HL-60/S4 treated with retinoic acid at 250 ng/mL for 4 days and 3 days (cell line): ENCODE measurements at regions not wholly inside any gene's neighbourhood (a gene's known extent, or its start where the extent isn't known, plus 50 kb on each side); places are given as distances from the start of the nearest gene placed in this dataset.
"Not testable (repeated sequence)": the region's sequence is repeated elsewhere in the genome, so short reads cannot be mapped to it uniquely, and the experiment has no call there.

Experiments
- in situ Hi-C: fragments of 300-500 bp; cut with MboI; formaldehyde crosslinking; loops from 2 replicates; pipeline ENCODE4 v1.7.0; 2022; ENCODE audit warnings: low sequenced_read_pairs

DNA sequence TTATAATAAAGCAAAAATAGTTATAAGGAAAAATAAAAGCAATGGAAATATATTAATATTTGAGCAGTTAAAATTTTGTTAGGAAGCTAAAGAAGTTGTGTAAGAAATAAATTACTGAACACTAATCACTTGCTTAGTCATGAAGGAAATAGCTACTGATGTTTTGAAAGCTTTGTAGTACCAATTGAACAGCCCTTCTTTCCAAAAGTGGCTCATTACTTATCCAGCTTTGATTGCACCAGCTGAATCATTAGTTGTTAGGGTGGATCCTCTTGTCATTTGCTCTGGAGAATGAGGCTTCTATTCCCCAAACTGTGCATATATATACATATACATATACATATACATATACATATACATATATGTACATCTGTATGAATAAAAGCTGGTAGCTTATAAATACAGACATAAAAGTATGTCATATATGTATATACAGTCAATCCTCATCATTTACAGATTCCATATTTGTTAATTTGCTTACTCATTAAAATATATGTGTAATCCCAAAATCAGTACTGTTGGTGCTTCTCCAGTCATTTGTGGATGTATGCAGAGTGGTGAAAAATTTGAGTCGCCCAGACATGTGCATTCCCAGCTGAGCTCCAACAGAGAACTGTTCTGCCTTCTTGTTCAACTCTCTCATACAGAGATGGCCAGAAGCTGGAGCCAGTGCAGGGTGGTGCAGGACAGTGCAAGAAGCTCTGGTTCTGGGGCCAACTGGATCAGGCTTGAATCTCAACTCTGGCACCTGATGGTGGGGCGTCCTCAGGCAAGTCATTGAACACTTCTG, 214.1 kb downstream of the RPAP3 start:
- in situ Hi-C loops: no loop called here

- in situ Hi-C loops: no loop called here
Measured at GRCh38 chr12:47488888-47489287, 216.9 kb downstream of the RPAP3 start.

DNA sequence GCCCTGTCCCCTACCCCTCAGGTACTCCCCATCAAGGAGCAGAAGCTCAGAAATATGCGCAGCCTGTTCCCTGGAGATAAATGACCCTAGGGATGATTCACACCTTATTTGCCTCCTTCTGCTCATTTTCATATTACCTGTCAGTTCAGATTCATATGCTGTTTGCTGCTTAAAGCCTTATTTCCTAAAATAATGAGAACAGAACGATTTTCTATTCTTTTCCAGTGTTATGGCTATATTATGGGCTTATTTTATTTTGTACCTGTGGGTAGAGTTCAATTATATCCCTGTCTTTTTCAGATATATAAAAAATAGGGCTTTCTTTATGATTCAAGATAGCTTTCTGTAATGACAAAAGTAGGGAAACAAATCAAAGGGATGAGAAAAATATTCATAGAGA, 224.8 kb downstream of the RPAP3 start:
- in situ Hi-C loops: no loop called here

- in situ Hi-C loops: no loop called here
Measured at GRCh38 chr12:47478426-47478825, 227.4 kb downstream of the RPAP3 start.

GRCh38 chr12:47473091-47473490, 232.7 kb downstream of the RPAP3 start:
- in situ Hi-C loops: no loop called here

GRCh38 chr12:47470349-47470748, 235.5 kb downstream of the RPAP3 start:
- in situ Hi-C loops: not testable (repeated sequence)

GRCh38 chr12:47463918-47464317, 241.9 kb downstream of the RPAP3 start:
- in situ Hi-C loops: not testable (repeated sequence)

GRCh38 chr12:47458279-47458678, 247.6 kb downstream of the RPAP3 start:
- in situ Hi-C loops: no loop called here

DNA sequence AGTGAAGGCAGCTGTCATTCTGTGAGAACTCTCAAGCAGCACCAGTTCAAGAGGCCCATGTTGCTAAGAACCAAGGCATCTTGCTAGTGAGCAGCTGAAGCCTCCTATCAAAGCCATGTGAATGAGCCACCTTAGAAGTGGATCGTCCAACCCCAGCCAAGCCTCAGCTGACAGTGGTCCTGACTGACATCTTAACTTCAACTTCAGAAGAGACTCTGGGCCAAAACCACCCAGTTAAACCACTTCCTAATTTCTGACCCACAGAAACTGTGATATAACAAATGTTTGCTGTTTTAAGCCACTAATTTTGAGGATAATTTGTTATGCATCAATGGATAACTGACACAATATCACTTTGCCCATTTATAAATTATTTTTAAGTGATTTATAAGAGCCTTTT, 256.0 kb downstream of the RPAP3 start:
- in situ Hi-C loops: no loop called here

DNA sequence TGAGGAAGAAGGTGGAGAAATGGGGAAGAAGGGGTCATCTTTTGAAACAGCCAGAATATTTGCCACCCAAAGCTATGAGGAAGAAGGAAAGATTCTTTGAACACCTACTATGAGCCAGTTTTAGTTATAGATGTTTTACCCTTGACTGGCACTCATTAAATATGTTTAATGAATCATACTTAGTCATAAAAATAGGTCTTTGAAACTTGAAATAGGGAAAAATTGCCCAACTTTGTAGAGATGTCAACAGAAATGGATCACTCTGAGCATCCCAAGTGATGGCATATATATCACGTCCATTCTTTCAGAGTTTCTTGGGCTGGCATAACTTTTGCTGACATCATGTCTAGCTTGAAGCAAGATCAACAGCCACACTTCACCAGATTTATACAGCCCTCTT, 263.5 kb downstream of the RPAP3 start:
- in situ Hi-C loops: no loop called here

GRCh38 chr12:47441490-47441889, 264.3 kb downstream of the RPAP3 start:
- in situ Hi-C loops: no loop called here

DNA sequence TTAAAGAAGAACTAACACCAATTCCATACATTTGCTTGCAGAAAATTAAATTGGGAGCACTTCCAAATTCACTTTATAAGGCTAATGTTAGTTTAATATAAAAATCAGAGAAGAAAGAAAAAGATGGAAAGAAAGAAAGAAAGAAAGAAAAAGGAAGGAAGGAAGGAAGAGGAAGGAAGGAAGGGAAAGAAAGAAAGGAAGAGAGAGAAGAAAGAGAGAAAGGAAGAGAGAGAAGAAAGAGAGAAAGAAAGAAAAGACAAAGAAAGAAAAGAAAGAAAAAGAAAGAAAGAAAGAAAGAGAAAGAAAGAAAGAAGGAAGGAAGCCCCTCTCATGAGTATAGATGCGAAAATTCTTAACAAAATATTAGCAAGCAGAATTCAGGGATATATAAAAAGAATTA, 267.7 kb downstream of the RPAP3 start:
- in situ Hi-C loops: no loop called here

DNA sequence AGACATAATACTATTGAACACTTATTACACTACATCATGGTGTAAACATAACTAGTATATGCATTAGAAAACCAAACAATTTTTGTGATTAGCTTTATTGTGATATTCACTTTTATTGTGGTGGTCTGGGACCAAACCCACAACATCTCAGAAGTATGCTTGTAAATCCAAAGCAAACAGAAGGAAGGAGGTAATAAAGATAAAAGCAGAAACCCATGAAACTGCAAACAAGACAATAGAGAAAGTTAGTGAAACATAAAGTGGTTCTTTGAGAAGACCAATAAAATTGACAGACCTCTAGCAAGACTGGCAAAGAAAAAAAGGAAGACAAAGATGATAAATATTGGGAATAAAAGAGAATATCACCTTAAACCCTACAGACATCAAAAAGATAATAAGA, 268.3 kb downstream of the RPAP3 start:
- in situ Hi-C loops: no loop called here

DNA sequence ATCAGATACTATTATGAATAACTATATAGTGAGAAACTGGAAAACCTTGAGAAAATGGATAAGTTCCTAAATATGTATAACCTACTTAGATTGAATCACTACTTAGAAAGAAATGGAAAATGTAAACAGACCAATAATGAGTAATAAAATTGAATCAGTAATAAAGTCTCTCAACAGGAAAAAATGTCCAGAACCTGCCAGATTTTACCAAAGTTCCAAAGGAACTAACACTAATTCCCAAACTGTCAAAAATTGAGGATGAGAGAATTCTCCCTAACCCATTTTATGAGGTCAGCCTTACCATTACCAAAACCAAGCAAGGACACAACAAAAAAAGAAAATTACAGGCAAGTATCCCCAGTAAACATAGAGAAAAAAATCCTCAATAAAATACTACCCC, 272.0 kb downstream of the RPAP3 start:
- in situ Hi-C loops: no loop called here

DNA sequence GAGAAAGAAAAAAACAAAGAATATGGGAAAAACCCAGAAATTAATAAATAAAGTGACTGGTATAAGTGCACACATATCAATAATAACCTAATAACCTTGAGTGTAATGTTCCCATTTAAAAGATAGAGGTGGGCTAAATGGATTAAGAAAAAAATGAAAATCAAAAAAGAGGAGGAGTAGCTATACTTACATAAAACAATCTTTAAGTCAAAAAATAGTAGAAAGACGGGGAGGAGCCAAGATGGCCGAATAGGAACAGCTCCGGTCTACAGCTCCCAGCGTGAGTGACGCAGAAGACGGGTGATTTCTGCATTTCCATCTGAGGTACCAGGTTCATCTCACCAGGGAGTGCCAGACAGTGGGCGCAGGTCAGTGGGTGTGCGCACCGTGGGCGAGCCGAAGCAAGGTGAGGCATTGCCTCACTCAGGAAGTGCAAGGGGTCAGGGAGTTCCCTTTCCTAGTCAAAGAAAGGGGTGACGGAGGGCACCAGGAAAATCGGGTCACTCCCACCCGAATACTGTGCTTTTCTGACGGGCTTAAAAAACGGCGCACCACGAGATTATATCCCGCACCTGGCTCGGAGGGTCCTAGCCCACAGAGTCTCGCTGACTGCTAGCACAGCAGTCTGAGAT, 279.0 kb downstream of the RPAP3 start:
- in situ Hi-C loops: not testable (repeated sequence)

GRCh38 chr12:47422611-47423010, 283.2 kb downstream of the RPAP3 start:
- in situ Hi-C loops: no loop called here

DNA sequence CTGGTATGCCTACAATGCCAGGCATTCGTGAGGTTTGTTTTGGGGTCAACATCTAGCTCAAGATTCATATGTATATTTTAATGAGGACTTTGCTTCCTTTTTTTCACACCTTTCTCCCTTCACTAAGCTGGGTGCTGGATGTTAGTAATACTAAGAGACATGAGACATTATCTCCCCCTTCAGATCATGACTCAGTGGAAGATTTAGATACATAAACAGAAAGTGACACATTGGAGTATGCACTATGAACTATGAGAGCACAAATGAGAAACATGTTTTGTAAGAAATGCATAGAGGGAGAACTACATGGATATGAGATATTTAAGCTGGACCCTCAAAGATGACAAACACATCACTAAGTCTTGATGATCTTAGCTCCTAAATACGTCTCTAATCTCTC, 286.3 kb downstream of the RPAP3 start:
- in situ Hi-C loops: no loop called here

DNA sequence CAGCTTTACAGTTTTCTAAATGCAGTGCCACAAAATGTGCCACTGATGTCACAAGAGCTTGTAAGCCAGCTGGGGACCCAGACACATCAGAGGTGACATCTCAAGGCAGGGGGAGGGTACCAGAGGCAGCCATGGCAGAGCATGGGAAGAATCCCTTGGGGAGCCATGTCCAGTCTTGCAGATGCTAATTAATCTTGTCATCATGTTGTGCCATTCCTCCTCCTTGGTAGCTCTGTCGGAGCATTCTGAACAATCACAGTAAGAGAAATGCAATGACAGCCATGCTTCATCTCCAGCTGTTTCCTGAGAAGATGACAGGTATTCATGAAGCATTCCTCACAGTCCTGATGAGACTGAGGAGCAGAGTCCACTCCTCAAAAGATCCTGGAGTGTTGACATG, 287.9 kb downstream of the RPAP3 start:
- in situ Hi-C loops: no loop called here

DNA sequence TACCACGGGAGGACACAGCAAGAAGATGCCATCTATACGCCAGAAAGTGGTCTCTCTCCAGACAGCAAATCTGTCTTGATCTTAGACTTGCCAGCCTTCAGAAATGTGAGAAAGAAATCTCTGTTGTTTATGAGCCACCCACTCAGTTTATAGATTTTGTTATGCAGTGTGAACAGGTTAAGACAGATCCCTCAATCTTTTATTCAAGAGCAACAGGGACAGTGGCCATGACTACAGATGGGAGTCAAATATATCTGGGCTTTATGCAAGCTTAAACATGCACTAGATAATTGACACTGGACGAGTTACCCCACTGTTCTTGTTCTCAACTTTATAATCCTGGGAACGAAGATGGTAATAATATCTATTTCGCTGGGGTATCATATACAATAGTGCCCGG, 288.7 kb downstream of the RPAP3 start:
- in situ Hi-C loops: no loop called here

- in situ Hi-C loops: no loop called here
Measured at GRCh38 chr12:47415054-47415453, 290.8 kb downstream of the RPAP3 start.

- in situ Hi-C loops: no loop called here
Measured at GRCh38 chr12:47414511-47414910, 291.3 kb downstream of the RPAP3 start.

DNA sequence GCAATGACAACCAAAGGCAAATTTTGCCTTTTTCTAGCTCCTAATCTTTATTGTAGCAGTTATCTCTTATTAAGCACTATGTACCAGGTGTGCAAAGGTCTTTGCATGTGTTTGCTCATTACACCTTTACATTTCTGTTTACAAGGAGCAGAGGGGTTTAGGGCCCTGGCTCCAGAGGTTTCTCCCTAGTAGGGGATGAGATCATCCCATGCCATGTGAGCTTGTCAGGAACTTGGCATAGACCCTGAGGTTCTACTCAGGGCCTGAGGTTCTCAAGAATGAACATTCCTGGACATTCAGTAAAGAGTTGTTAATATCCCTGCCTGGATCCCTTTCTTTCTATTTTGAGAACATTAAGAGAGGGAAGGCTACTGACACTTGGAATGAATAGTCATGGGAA, 292.0 kb downstream of the RPAP3 start:
- in situ Hi-C loops: no loop called here
